NCI-H748 (cell line): ENCODE measurements at regions not wholly inside any gene's neighbourhood (a gene's known extent, or its start where the extent isn't known, plus 50 kb on each side); places are given as distances from the start of the nearest gene placed in this dataset.
A peak's percentile ranks its signal among the peaks of the same experiment; 100 is the strongest.

ENCODE experiments used
- DNase-seq: peaks from one replicate; lab custom pipeline; 2025; ENCODE audit not compliant: unreplicated experiment; lab: John Stamatoyannopoulos, UW

GRCh38 chr9:99361817-99362216, 139.7 kb downstream of the SEC61B start:
- DNase-seq: peak; percentile 33

- no peak for DNase-seq
Observed at GRCh38 chr9:99362321-99362720, 140.2 kb downstream of the SEC61B start.

GRCh38 chr9:99363509-99363908, 141.4 kb downstream of the SEC61B start:
- DNase-seq: no peak

GRCh38 chr9:99365233-99365980, 143.3 kb downstream of the SEC61B start:
- no peak for DNase-seq

- DNase-seq: no peak
Observed at GRCh38 chr9:99366183-99366582, 144.1 kb downstream of the SEC61B start.

- no peak for DNase-seq
Observed at GRCh38 chr9:99366621-99367020, 144.5 kb downstream of the SEC61B start.

- DNase-seq: peak; percentile 66
Observed at GRCh38 chr9:99368341-99369326, 146.6 kb downstream of the SEC61B start.

- no peak for DNase-seq
Observed at GRCh38 chr9:99369327-99369722, 147.2 kb downstream of the SEC61B start.

GRCh38 chr9:99370376-99370775, 148.3 kb downstream of the SEC61B start:
- no peak for DNase-seq

GRCh38 chr9:99371376-99371775, 149.3 kb downstream of the SEC61B start:
- DNase-seq: no peak

GRCh38 chr9:99373912-99374311, 151.8 kb downstream of the SEC61B start:
- DNase-seq: peak; percentile 58

GRCh38 chr9:99374793-99375192, 152.7 kb downstream of the SEC61B start:
- no peak for DNase-seq

- DNase-seq: no peak
Observed at GRCh38 chr9:99375481-99375880, 153.4 kb downstream of the SEC61B start.

GRCh38 chr9:99377790-99378775, 156.0 kb downstream of the SEC61B start:
- DNase-seq: no peak

- no peak for DNase-seq
Observed at GRCh38 chr9:99383536-99383935, 161.5 kb downstream of the SEC61B start.

GRCh38 chr9:99385215-99385614, 163.1 kb downstream of the SEC61B start:
- DNase-seq: no peak

GRCh38 chr9:99385814-99386279, 163.8 kb downstream of the SEC61B start:
- DNase-seq: no peak

GRCh38 chr9:99387431-99387830, 165.3 kb downstream of the SEC61B start:
- no peak for DNase-seq

GRCh38 chr9:99389087-99390033, 167.3 kb downstream of the SEC61B start:
- no peak for DNase-seq
